C1 segment of cervical spinal cord (tissue), 14 donors: ENCODE measurements at regions not wholly inside any gene's neighbourhood (a gene's known extent, or its start where the extent isn't known, plus 50 kb on each side); places are given as distances from the start of the nearest gene placed in this dataset.
"Not testable (repeated sequence)": the region's sequence is repeated elsewhere in the genome, so short reads cannot be mapped to it uniquely, and the experiment has no call there.

Source experiments
- DNase-seq, 14 donors: peaks; one replicate each; lab custom pipeline; 2025; lab: John Stamatoyannopoulos, UW

GRCh38 chr2:58800881-58801280 lies 559.8 kb upstream of the FANCL start:
- no peak for DNase-seq

- no peak for DNase-seq
Measured at GRCh38 chr2:58798676-58799208, 557.6 kb upstream of the FANCL start.

- no peak for DNase-seq
Measured at GRCh38 chr2:58796239-58796910, 555.2 kb upstream of the FANCL start.

- DNase-seq, result no peak
Measured at GRCh38 chr2:58794916-58795315, 553.8 kb upstream of the FANCL start.

GRCh38 chr2:58794103-58794502 lies 553.0 kb upstream of the FANCL start:
- no peak for DNase-seq

GRCh38 chr2:58788402-58788801 lies 547.3 kb upstream of the FANCL start:
- DNase-seq, result no peak

- DNase-seq, result no peak
Measured at GRCh38 chr2:58770846-58771245, 529.7 kb upstream of the FANCL start.

GRCh38 chr2:58769864-58770234 lies 528.7 kb upstream of the FANCL start:
- no peak for DNase-seq

GRCh38 chr2:58769111-58769863 lies 528.2 kb upstream of the FANCL start:
- no peak for DNase-seq

- DNase-seq, result no peak
Measured at GRCh38 chr2:58768715-58769080, 527.6 kb upstream of the FANCL start.

- no peak for DNase-seq
Measured at GRCh38 chr2:58767828-58768714, 526.9 kb upstream of the FANCL start.

- no peak for DNase-seq
Measured at GRCh38 chr2:58764338-58765104, 523.4 kb upstream of the FANCL start.

GRCh38 chr2:58762176-58762781 lies 521.2 kb upstream of the FANCL start:
- DNase-seq, result peak in 7 of 14 donors; percentile 2 to 32 (median 15)

- DNase-seq, result no peak
Measured at GRCh38 chr2:58757971-58758370, 516.8 kb upstream of the FANCL start.

GRCh38 chr2:58756336-58756735 lies 515.2 kb upstream of the FANCL start:
- DNase-seq, result no peak

- not testable (repeated sequence) for DNase-seq
Measured at GRCh38 chr2:58752507-58752906, 511.4 kb upstream of the FANCL start.

GRCh38 chr2:58751676-58752075 lies 510.6 kb upstream of the FANCL start:
- not testable (repeated sequence) for DNase-seq

GRCh38 chr2:58749041-58749440 lies 507.9 kb upstream of the FANCL start:
- no peak for DNase-seq

GRCh38 chr2:58745334-58745733 lies 504.2 kb upstream of the FANCL start:
- not testable (repeated sequence) for DNase-seq

- no peak for DNase-seq
Measured at GRCh38 chr2:58740426-58740825, 499.3 kb upstream of the FANCL start.

- no peak for DNase-seq
Measured at GRCh38 chr2:58739033-58739432, 497.9 kb upstream of the FANCL start.
